Lower lobe of right lung (tissue), 2 donors: ENCODE measurements at regions not wholly inside any gene's neighbourhood (a gene's known extent, or its start where the extent isn't known, plus 50 kb on each side); places are given as distances from the start of the nearest gene placed in this dataset.
A peak's percentile ranks its signal among the peaks of the same experiment; 100 is the strongest.

Source experiments
- ATAC-seq, 2 donors: fragments of 200-7000 bp; cut with Tn5 transposase; one replicate each; pipeline ENCODE4 v1.9.1; 2020 to 2022; ENCODE audit warnings: mild to moderate bottlenecking in 2 of 2, moderate library complexity in 2 of 2
- DNase-seq: peaks from one replicate; pipeline ENCODE4 v3.0.0-alpha.2; 2020
- H3K27ac ChIP-seq: fragments of 200-600 bp; one replicate; pipeline ENCODE4 v1.8.0; 2022
- H3K27me3 ChIP-seq: fragments of 200-600 bp; one replicate; pipeline ENCODE4 v1.8.0; 2022; ENCODE audit warnings: low read depth
- H3K36me3 ChIP-seq: fragments of 200-600 bp; one replicate; pipeline ENCODE4 v1.8.0; 2022; ENCODE audit warnings: mild to moderate bottlenecking
- H3K4me1 ChIP-seq: fragments of 200-600 bp; one replicate; pipeline ENCODE4 v1.8.0; 2022
- H3K4me3 ChIP-seq: fragments of 200-600 bp; one replicate; pipeline ENCODE4 v1.8.0; 2022; ENCODE audit warnings: mild to moderate bottlenecking
- H3K9me3 ChIP-seq: fragments of 200-600 bp; one replicate; pipeline ENCODE4 v1.8.0; 2022
- intact Hi-C: fragments of 100-400 bp; cut with DNase I; formaldehyde crosslinking; loops from one replicate; pipeline ENCODE4 v1.11.0; 2022
- TF ChIP-seq, protein P1 (sequence below): fragments of 200-600 bp; IDR thresholded peaks from one replicate; pipeline ENCODE4 v1.8.0; 2022; ENCODE audit warnings: antibody characterized with exemption, mild to moderate bottlenecking
- donor health status: DM: no; HTN: yes; CAD: no; lungs with severe emphysema.

DNA sequence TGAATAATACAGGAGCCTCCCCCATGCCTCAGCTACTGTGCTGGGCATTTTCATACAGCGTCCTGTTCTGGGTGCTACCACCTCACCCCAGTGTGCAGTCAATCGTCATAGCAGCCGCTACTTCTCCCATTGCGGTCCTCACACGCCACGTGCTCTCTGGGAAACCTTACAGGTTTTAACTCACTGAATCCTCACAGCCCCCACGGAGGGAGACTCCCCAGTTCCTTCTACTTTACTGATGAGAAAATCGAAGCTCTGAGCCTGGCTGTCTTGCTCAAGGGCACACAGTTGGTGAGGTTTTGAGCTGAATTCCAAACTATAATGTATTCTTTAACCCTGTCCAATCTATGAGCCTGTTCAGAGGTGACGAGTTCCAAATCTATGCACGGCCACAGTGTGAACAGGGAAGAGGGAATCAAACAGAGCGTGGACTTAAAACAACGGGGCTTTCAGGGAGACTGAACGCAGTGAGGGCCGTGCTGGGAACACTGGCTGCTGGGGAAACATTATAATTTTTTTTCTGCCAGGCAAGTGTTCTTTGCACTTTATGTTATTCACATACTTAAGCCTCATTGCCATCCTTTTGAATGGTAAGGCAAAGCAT lies 421.5 kb downstream of the BRD1 start:
- Histone ChIP-seq H3K27me3 (peaks cover 8% of the 10 kb centered on the region), H3K4me1 (no peaks in the 10 kb centered on the region), H3K9me3 (no peaks in the 10 kb centered on the region), H3K4me3 (no peak overlapping the region), H3K36me3 (no peaks in the 10 kb centered on the region), H3K27ac (no peak overlapping the region)
- intact Hi-C loops: no loop called here
- TF ChIP-seq, protein P1, sequence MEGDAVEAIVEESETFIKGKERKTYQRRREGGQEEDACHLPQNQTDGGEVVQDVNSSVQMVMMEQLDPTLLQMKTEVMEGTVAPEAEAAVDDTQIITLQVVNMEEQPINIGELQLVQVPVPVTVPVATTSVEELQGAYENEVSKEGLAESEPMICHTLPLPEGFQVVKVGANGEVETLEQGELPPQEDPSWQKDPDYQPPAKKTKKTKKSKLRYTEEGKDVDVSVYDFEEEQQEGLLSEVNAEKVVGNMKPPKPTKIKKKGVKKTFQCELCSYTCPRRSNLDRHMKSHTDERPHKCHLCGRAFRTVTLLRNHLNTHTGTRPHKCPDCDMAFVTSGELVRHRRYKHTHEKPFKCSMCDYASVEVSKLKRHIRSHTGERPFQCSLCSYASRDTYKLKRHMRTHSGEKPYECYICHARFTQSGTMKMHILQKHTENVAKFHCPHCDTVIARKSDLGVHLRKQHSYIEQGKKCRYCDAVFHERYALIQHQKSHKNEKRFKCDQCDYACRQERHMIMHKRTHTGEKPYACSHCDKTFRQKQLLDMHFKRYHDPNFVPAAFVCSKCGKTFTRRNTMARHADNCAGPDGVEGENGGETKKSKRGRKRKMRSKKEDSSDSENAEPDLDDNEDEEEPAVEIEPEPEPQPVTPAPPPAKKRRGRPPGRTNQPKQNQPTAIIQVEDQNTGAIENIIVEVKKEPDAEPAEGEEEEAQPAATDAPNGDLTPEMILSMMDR: no peak
- DNase-seq (no peak), ATAC-seq (no peak)

DNA sequence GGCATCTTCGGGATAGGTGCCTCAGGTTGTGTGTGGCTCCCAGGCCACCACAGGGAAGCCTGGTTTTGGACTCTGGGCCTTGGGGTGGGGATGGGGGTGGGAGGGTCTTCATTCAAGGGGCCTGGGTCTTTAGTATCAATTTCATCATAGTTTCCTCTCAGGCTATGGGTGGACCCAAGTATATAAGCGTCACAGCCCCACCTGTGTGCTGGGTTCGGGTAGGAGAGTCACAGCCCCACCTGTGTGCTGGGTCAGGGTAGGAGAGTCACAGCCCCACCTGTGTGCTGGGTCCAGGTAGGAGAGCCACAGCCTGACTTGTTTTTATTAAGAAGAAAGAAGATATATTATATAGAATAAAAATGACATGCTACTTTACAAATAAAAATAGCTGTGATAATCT lies 422.1 kb downstream of the BRD1 start:
- Histone ChIP-seq H3K4me3 (no peak overlapping the region), H3K27me3 (peaks cover 10% of the 10 kb centered on the region), H3K36me3 (no peaks in the 10 kb centered on the region), H3K27ac (no peak overlapping the region), H3K9me3 (no peaks in the 10 kb centered on the region), H3K4me1 (no peaks in the 10 kb centered on the region)
- TF ChIP-seq, protein P1: no peak
- DNase-seq (no peak), ATAC-seq (no peak)
- intact Hi-C loops: no loop called here

DNA sequence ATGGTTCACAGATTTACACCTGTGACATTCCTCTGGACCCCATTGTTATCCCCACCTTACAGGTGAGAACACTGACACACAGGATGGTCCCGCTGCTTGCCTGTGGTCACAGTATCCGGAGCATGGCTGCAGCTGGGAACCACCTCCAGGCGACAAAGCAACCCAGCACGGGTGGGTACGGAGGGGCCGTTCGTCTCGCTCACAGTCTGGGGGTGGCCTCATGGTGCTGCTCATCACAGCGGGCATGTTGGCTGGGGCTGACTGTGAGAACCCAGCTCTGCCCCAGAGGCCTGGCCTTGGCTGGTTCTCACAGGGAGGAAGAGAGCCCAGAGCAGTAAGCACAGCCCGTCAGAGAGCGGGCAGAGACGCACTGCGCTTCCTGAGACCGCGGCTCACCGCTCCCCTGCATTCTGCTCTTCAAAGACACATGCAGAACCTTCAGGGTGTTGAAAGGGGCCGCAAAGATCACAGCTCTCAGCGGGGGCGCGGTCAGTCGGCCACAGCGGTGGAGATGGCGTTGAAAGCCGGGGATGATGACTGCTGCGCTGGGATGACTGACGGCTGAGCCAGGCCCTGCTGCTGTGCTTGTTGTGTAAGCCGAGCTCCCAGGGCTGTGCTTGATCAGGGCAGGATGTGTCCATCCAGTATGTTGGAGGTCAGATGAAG lies 423.0 kb downstream of the BRD1 start:
- H3K9me3 ChIP-seq: no peaks in the 10 kb centered on the region
- H3K4me3 ChIP-seq: no peak overlapping the region
- ATAC-seq (no peak), DNase-seq (peak; percentile 38)
- no peaks in the 10 kb centered on the region for H3K4me1 ChIP-seq
- no peak overlapping the region for H3K27ac ChIP-seq
- intact Hi-C loops: no loop called here
- TF ChIP-seq, protein P1: no peak
- H3K36me3 ChIP-seq: no peaks in the 10 kb centered on the region
- H3K27me3 ChIP-seq: peaks cover 17% of the 10 kb centered on the region

DNA sequence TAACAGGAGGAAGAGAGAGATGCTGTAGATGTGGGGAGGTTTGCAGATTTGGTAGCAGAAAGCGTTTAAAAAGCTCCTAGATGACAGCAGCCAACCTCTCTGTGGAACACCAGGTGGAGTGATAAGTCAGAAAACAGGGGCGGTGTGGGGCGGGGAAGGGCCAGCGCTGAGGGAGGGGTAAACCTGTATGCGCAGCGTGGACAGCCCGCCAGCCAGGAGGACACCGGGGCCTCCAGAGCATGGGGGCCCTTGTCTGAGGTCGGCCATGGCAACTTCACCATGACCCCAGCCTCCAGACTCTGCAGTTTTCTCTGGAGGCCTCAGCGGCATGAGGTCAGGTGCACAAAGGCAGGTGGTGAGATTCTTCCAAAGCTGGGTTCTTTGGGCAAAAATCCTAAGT lies 423.7 kb downstream of the BRD1 start:
- no peaks in the 10 kb centered on the region for H3K36me3 ChIP-seq
- TF ChIP-seq, protein P1: no peak
- H3K27me3 ChIP-seq: peaks cover 13% of the 10 kb centered on the region
- H3K9me3 ChIP-seq: no peaks in the 10 kb centered on the region
- no peaks in the 10 kb centered on the region for H3K4me1 ChIP-seq
- ATAC-seq: no peak
- no peak overlapping the region for H3K27ac ChIP-seq
- peak; percentile 34 for DNase-seq
- no peak overlapping the region for H3K4me3 ChIP-seq
- intact Hi-C loops: no loop called here

DNA sequence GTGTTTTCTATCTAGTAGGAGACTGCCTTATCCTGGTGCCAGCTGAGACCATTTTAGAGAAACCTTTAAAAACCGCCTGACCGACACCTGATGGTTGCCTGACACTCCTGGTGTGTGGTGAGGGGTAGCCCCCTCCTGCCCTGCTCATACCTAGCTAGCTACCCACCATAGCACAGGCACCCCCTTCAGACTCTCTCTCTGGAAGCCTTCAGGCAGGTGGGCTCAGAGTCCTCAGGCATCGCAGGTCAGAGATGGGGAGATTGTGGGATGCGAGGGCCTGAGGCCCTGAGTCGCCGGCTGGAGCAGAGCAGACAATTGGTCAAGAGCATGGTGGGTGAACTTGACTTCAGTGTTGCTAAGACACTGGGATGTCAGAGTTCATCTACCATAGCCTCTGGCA lies 424.6 kb downstream of the BRD1 start:
- Histone ChIP-seq H3K27me3 (peaks cover 16% of the 10 kb centered on the region), H3K4me1 (no peaks in the 10 kb centered on the region), H3K9me3 (no peaks in the 10 kb centered on the region), H3K4me3 (no peak overlapping the region), H3K27ac (no peak overlapping the region), H3K36me3 (no peaks in the 10 kb centered on the region)
- TF ChIP-seq, protein P1: no peak
- DNase-seq (no peak), ATAC-seq (no peak)
- intact Hi-C loops: no loop called here
